Liver (tissue), 7 donors: ENCODE measurements at regions not wholly inside any gene's neighbourhood (a gene's known extent, or its start where the extent isn't known, plus 50 kb on each side); places are given as distances from the start of the nearest gene placed in this dataset.

Experiments
- DNase-seq: peaks from one replicate; pipeline ENCODE4 v3.0.0-alpha.2; 2017; ENCODE audit warnings: low spot score
- H3K27ac ChIP-seq, 2 donors: one replicate each; pipeline ENCODE4 v1.7.0; 2013; ENCODE audit warnings: inconsistent platforms in 2 of 2, low read length in 2 of 2, control low read depth in 1 of 2, low read depth in 1 of 2, mild to moderate bottlenecking in 1 of 2
- H3K27me3 ChIP-seq, 4 donors: one replicate each; pipeline versions ENCODE4 v1.6.1 to v1.7.0; 2013; ENCODE audit warnings: low read length in 3 of 4, inconsistent platforms in 1 of 4, mild to moderate bottlenecking in 1 of 4, moderate library complexity in 1 of 4; ENCODE audit not compliant: control insufficient read depth in 4 of 4, insufficient read depth in 4 of 4
- H3K36me3 ChIP-seq, 4 donors: one replicate each; pipeline versions ENCODE4 v1.6.1 to v1.7.0; 2013; ENCODE audit warnings: low read length in 3 of 4, mild to moderate bottlenecking in 3 of 4, low read depth in 1 of 4, moderate library complexity in 1 of 4; ENCODE audit not compliant: control insufficient read depth in 4 of 4, insufficient read depth in 3 of 4
- H3K4me1 ChIP-seq, 4 donors: one replicate each; pipeline versions ENCODE4 v1.6.1 to v1.7.0; 2013; ENCODE audit warnings: low read length in 3 of 4, mild to moderate bottlenecking in 3 of 4, moderate library complexity in 1 of 4; ENCODE audit not compliant: control insufficient read depth in 4 of 4, insufficient read depth in 4 of 4
- H3K4me3 ChIP-seq, 3 donors: one replicate each; pipeline versions ENCODE4 v1.6.1 to v1.7.0; 2013; ENCODE audit warnings: low read length in 3 of 3, control low read depth in 1 of 3, low read depth in 1 of 3, mild to moderate bottlenecking in 1 of 3
- H3K9ac ChIP-seq, 2 donors: one replicate each; pipeline ENCODE4 v1.7.0; 2013; ENCODE audit warnings: low read length in 2 of 2, mild to moderate bottlenecking in 2 of 2, moderate library complexity in 2 of 2, control low read depth in 1 of 2, low read depth in 1 of 2
- H3K9me3 ChIP-seq, 4 donors: one replicate each; pipeline versions ENCODE4 v1.6.1 to v1.7.0; 2013; ENCODE audit warnings: low read length in 3 of 4; ENCODE audit not compliant: control insufficient read depth in 4 of 4
- EGR1 ChIP-seq, 2 donors: IDR thresholded peaks; 2 replicates each; pipeline ENCODE4 v1.6.1; 2016 to 2018; ENCODE audit warnings: antibody characterized with exemption in 2 of 2, low read depth in 2 of 2
- FOXA1 ChIP-seq: IDR thresholded peaks from 2 replicates; pipeline ENCODE4 v1.6.1; 2016; ENCODE audit warnings: antibody characterized with exemption
- FOXA2 ChIP-seq: IDR thresholded peaks from 2 replicates; pipeline ENCODE4 v1.6.1; 2016; ENCODE audit warnings: antibody characterized with exemption
- GABPA ChIP-seq, 2 donors: IDR thresholded peaks in 1 of 2; conservative IDR thresholded peaks in 1 of 2; 2 replicates each; pipeline ENCODE4 v1.6.1; 2016; ENCODE audit warnings: antibody characterized with exemption in 2 of 2, mild to moderate bottlenecking in 1 of 2, moderate library complexity in 1 of 2
- HNF4A ChIP-seq, 2 donors: conservative IDR thresholded peaks; 2 replicates each; pipeline ENCODE4 v1.6.1; 2016; ENCODE audit warnings: antibody characterized with exemption in 2 of 2, mild to moderate bottlenecking in 2 of 2
- HNF4G ChIP-seq: IDR thresholded peaks from 2 replicates; pipeline ENCODE4 v1.6.1; 2016; ENCODE audit warnings: antibody characterized with exemption
- JUND ChIP-seq, 2 donors: IDR thresholded peaks; 2 replicates each; pipeline ENCODE4 v1.6.1; 2016; ENCODE audit warnings: antibody characterized with exemption in 2 of 2
- NR2F2 ChIP-seq: IDR thresholded peaks from 2 replicates; pipeline ENCODE4 v1.6.1; 2016; ENCODE audit warnings: antibody characterized with exemption
- RAD21 ChIP-seq, 2 donors: IDR thresholded peaks; 2 replicates each; pipeline ENCODE4 v1.6.1; 2016; ENCODE audit warnings: antibody characterized with exemption in 2 of 2, mild to moderate bottlenecking in 2 of 2
- RXRA ChIP-seq, 2 donors: IDR thresholded peaks; 2 replicates each; pipeline ENCODE4 v1.6.1; 2017 to 2018; ENCODE audit warnings: antibody characterized with exemption in 2 of 2, mild to moderate bottlenecking in 1 of 2
- SP1 ChIP-seq: IDR thresholded peaks from 2 replicates; pipeline ENCODE4 v1.6.1; 2018; ENCODE audit warnings: antibody characterized with exemption, mild to moderate bottlenecking
- TAF1 ChIP-seq: conservative IDR thresholded peaks from 2 replicates; pipeline ENCODE4 v1.6.1; 2016; ENCODE audit warnings: antibody characterized with exemption, mild to moderate bottlenecking
- WGBS: extraction: QIAGEN DNeasy Blood & Tissue Kit; methylation state at CpG from one replicate; pipeline ENCODE4 v1.1.7; 2013; 5-methylcytosine and 5-hydroxymethylcytosine counted together
- TF ChIP-seq, protein P1 (sequence below): IDR thresholded peaks from 2 replicates; pipeline ENCODE4 v1.6.1; 2016; ENCODE audit warnings: antibody characterized with exemption
- TF ChIP-seq, protein P2 (sequence below): IDR thresholded peaks from 2 replicates; pipeline ENCODE4 v1.6.1; 2016; ENCODE audit warnings: antibody characterized with exemption
- TF ChIP-seq, protein P3 (sequence below): IDR thresholded peaks from 2 replicates; pipeline ENCODE4 v1.6.1; 2016; ENCODE audit warnings: antibody characterized with exemption
- TF ChIP-seq, protein P4 (sequence below): IDR thresholded peaks from 2 replicates; pipeline ENCODE4 v1.6.1; 2016; ENCODE audit warnings: antibody characterized with exemption, mild to moderate bottlenecking
- donor health status: healthy.
- donor health status: healthy.
- donor health status: healthy.
- donor health status: healthy.

DNA sequence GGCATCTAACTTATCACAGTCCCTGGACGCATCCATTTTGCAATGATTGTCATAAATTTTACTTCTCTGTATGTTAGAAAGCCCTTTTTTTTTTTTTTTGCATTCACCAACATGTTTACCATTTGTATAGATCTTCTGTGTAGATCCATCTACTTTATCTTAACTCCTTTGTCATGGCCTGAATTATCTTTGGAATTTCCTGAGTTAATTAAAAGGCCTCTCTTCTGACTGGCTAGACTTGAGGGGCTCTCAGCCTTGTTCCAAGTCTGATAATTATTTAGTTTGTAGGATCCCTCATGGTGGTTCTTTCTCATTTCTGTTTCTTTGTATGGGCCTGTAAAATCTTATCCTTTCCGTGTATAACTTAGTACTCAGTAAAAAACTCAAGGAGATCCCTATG is 387.0 kb downstream of the C12orf50 start:
- Histone ChIP-seq H3K36me3 (no peaks in the 10 kb centered on the region), H3K4me1 (no peaks in the 10 kb centered on the region), H3K27me3 (no peaks in the 10 kb centered on the region), H3K27ac (no peak overlapping the region), H3K9me3 (no peaks in the 10 kb centered on the region), H3K4me3 (no peak overlapping the region), H3K9ac (no peak overlapping the region)
- no peak for DNase-seq
- 87% methylated on average over 2 of the region's 2 CpGs for WGBS
- TF ChIP-seq GABPA (IDR thresholded peaks at IDR 0.05 in 1 of 2, conservative IDR thresholded peaks at IDR 0.05 in 1 of 2) = no peak
- no peak for TF ChIP-seq FOXA1
- TF ChIP-seq, protein P1, sequence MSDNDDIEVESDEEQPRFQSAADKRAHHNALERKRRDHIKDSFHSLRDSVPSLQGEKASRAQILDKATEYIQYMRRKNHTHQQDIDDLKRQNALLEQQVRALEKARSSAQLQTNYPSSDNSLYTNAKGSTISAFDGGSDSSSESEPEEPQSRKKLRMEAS = no peak

DNA sequence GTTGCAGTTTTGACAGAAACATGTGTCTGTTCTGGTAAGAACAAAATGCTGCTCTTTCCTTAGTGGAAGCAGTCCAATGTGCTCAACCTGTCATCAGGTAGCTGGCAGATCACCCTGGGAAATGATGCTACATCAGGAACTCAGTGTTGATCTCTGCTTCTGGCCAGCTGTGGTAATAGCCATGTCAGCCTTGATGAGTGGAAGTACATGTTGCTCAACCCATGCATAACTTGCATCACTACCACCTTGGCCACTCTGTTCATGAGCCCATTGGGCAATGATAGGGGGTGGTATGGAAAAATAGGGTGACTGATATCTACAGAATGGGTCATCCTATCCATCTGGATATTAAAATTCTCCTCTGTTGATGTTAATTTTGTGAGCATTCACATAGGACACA is 411.0 kb downstream of the C12orf50 start:
- Histone ChIP-seq H3K9ac (no peak overlapping the region), H3K36me3 (no peaks in the 10 kb centered on the region), H3K27me3 (no peaks in the 10 kb centered on the region), H3K4me1 (no peaks in the 10 kb centered on the region), H3K9me3 (no peaks in the 10 kb centered on the region), H3K27ac (no peak overlapping the region), H3K4me3 (no peak overlapping the region)
- DNase-seq = no peak
- peak in 1 of 2 donors; percentile 29 for TF ChIP-seq RXRA (IDR thresholded peaks at IDR 0.05)
- TF ChIP-seq, protein P2, sequence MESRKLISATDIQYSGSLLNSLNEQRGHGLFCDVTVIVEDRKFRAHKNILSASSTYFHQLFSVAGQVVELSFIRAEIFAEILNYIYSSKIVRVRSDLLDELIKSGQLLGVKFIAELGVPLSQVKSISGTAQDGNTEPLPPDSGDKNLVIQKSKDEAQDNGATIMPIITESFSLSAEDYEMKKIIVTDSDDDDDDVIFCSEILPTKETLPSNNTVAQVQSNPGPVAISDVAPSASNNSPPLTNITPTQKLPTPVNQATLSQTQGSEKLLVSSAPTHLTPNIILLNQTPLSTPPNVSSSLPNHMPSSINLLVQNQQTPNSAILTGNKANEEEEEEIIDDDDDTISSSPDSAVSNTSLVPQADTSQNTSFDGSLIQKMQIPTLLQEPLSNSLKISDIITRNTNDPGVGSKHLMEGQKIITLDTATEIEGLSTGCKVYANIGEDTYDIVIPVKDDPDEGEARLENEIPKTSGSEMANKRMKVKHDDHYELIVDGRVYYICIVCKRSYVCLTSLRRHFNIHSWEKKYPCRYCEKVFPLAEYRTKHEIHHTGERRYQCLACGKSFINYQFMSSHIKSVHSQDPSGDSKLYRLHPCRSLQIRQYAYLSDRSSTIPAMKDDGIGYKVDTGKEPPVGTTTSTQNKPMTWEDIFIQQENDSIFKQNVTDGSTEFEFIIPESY = no peak
- no peak for TF ChIP-seq NR2F2
- no peak for TF ChIP-seq RAD21 (IDR thresholded peaks at IDR 0.05)
- peak in 1 of 2 donors; percentile 30 for TF ChIP-seq HNF4A (conservative IDR thresholded peaks at IDR 0.05)

DNA sequence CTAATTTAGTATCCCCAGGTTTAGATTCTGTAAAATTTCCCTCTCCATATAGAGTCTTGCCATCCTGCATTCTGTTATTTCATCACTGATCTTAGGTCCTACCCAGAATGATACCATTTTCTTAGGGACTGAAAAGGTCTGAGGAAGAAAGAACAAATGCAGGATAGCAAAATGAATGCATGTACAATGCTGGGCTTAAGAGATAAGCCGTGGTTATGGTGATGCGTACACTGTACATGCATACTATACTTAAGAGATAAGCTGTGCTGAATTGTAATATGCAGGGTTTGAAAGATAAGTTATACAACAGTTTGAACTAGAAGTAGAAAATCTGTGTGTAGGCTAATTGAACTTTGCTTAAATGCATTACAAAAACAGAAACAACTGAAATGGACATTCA is 416.2 kb downstream of the C12orf50 start:
- no peak for TF ChIP-seq HNF4G
- TF ChIP-seq GABPA (IDR thresholded peaks at IDR 0.05 in 1 of 2, conservative IDR thresholded peaks at IDR 0.05 in 1 of 2) = no peak
- TF ChIP-seq RXRA (IDR thresholded peaks at IDR 0.05) = no peak
- no peak for TF ChIP-seq SP1
- TF ChIP-seq HNF4A (conservative IDR thresholded peaks at IDR 0.05) = no peak
- no peak for TF ChIP-seq EGR1 (IDR thresholded peaks at IDR 0.05; ENCODE audit: low read depth in 2 of 2)
- TF ChIP-seq, protein P3, sequence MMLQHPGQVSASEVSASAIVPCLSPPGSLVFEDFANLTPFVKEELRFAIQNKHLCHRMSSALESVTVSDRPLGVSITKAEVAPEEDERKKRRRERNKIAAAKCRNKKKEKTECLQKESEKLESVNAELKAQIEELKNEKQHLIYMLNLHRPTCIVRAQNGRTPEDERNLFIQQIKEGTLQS = no peak
- TF ChIP-seq, protein P1 = no peak
- no peak for TF ChIP-seq TAF1
- TF ChIP-seq FOXA2 = no peak
- TF ChIP-seq, protein P2 = no peak
- TF ChIP-seq JUND (IDR thresholded peaks at IDR 0.05) = no peak
- TF ChIP-seq NR2F2 = no peak
- TF ChIP-seq, protein P4, sequence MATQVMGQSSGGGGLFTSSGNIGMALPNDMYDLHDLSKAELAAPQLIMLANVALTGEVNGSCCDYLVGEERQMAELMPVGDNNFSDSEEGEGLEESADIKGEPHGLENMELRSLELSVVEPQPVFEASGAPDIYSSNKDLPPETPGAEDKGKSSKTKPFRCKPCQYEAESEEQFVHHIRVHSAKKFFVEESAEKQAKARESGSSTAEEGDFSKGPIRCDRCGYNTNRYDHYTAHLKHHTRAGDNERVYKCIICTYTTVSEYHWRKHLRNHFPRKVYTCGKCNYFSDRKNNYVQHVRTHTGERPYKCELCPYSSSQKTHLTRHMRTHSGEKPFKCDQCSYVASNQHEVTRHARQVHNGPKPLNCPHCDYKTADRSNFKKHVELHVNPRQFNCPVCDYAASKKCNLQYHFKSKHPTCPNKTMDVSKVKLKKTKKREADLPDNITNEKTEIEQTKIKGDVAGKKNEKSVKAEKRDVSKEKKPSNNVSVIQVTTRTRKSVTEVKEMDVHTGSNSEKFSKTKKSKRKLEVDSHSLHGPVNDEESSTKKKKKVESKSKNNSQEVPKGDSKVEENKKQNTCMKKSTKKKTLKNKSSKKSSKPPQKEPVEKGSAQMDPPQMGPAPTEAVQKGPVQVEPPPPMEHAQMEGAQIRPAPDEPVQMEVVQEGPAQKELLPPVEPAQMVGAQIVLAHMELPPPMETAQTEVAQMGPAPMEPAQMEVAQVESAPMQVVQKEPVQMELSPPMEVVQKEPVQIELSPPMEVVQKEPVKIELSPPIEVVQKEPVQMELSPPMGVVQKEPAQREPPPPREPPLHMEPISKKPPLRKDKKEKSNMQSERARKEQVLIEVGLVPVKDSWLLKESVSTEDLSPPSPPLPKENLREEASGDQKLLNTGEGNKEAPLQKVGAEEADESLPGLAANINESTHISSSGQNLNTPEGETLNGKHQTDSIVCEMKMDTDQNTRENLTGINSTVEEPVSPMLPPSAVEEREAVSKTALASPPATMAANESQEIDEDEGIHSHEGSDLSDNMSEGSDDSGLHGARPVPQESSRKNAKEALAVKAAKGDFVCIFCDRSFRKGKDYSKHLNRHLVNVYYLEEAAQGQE = no peak
- H3K4me3 ChIP-seq = no peak overlapping the region
- no peak for DNase-seq
- no peaks in the 10 kb centered on the region for H3K36me3 ChIP-seq
- no peak overlapping the region for H3K9ac ChIP-seq
- H3K27me3 ChIP-seq = no peaks in the 10 kb centered on the region
- H3K27ac ChIP-seq = no peak overlapping the region
- no peaks in the 10 kb centered on the region for H3K9me3 ChIP-seq
- 86% methylated on average over 2 of the region's 2 CpGs for WGBS
- no peaks in the 10 kb centered on the region for H3K4me1 ChIP-seq
